ENCODE measurements at regions not wholly inside any gene's neighbourhood (a gene's known extent, or its start where the extent isn't known, plus 50 kb on each side); places are given as distances from the start of the nearest gene placed in this dataset.

GRCh38 chr11:42036201-42036600 lies 576.7 kb upstream of the LRRC4C start:
- TF ChIP-seq POLR2A (IDR thresholded peaks at IDR 0.05) (no peak), CTCF (IDR thresholded peaks at IDR 0.05) (no peak), POLR2AphosphoS5 (IDR thresholded peaks at IDR 0.05) (no peak), EP300 (IDR thresholded peaks at IDR 0.05) (no peak)

Measured in stomach (tissue), 4 donors.